Activated CD8-positive, alpha-beta T cell treated with anti-CD3 and anti-CD28 coated beads, Interleukin-2, amount 10 ng/mL, durations not matched to agents 7 days and 5 days (primary cell): ENCODE measurements at regions not wholly inside any gene's neighbourhood (a gene's known extent, or its start where the extent isn't known, plus 50 kb on each side); places are given as distances from the start of the nearest gene placed in this dataset.

Experiments
- ATAC-seq: fragments of 150-1000 bp; cut with Tn5 transposase; one replicate; pipeline ENCODE4 v1.10.0; 2021; ENCODE audit warnings: moderate library complexity
- CTCF ChIA-PET: fragments of 350-600 bp; sonication (Branson Sonifier 250); formaldehyde crosslinking; loops from one replicate; lab custom pipeline; 2021; ENCODE audit warnings: antibody characterized with exemption; lab: Charles Lee
- POLR2A ChIA-PET: fragments of 350-600 bp; sonication (Branson Sonifier 250); formaldehyde crosslinking; loops from one replicate; lab custom pipeline; 2021; ENCODE audit warnings: antibody characterized with exemption; lab: Charles Lee
- DNase-seq: peaks from one replicate; pipeline ENCODE4 v3.0.0-alpha.2; 2020
- H3K27ac Mint-ChIP-seq: one replicate; pipeline ENCODE4 v1.8.0; 2021; ENCODE audit warnings: mild to moderate bottlenecking, mixed read lengths
- H3K27me3 Mint-ChIP-seq: one replicate; pipeline ENCODE4 v1.8.0; 2021; ENCODE audit warnings: low read depth, mixed read lengths
- H3K36me3 Mint-ChIP-seq: one replicate; pipeline ENCODE4 v1.8.0; 2021; ENCODE audit warnings: low read depth, mixed read lengths
- H3K4me1 Mint-ChIP-seq: one replicate; pipeline ENCODE4 v1.8.0; 2021; ENCODE audit warnings: low read depth, mixed read lengths
- H3K4me3 Mint-ChIP-seq: one replicate; pipeline ENCODE4 v1.8.0; 2021; ENCODE audit warnings: mild to moderate bottlenecking, mixed read lengths
- H3K9me3 Mint-ChIP-seq: one replicate; pipeline ENCODE4 v1.8.0; 2022; ENCODE audit warnings: mixed read lengths; ENCODE audit not compliant: insufficient read depth

DNA sequence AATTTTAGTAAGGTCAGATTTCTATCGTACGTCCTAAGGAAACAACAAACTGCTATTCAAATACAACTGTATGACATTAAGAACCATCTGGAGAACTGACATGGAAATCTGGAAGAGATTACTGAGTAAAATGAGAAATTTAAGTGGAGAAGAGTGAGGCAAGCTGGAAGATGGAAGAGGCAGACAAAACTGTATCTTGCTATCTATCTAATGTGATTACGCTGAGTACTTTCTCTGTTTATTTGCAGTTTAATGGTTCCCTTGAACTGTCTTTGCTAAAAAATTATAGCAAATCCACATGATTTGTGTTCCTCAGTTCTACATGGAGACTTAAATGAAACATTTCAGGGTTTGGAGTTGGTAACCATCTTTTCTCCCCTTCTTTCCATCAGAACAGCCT, 927.1 kb upstream of the MBL2 start:
- POLR2A ChIA-PET: no interaction called here
- ATAC-seq: no peak
- no peak for DNase-seq
- CTCF ChIA-PET: no interaction called here
- Mint-ChIP-seq H3K36me3 (no peaks in the 10 kb centered on the region), H3K4me1 (no peaks in the 10 kb centered on the region), H3K9me3 (no peaks in the 10 kb centered on the region), H3K27me3 (no peaks in the 10 kb centered on the region), H3K4me3 (no peak overlapping the region), H3K27ac (no peak overlapping the region)

DNA sequence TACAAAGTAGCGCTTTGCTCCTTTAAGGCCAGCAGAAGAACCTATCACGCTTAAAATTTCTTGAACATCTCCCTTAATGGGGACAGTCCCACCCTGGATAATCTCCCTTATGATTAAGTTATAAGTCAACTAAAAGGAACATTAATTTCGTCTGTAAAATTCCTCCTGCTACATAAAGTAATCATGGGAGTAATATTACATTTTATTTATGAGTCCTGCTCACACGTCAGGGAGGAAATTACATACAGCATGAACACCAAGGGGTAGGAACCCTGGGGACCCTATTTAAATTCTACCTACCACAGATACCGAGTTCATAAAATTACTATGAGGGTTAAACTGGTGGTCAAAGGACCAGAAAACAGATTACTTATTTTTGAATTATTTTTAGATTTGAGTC, 926.6 kb upstream of the MBL2 start:
- no peaks in the 10 kb centered on the region for H3K4me1 Mint-ChIP-seq
- CTCF ChIA-PET: no interaction called here

GRCh38 chr10:53697038-53697437, 924.5 kb upstream of the MBL2 start:
- DNase-seq (no peak), ATAC-seq (no peak)
- H3K9me3 Mint-ChIP-seq: peaks cover 6% of the 10 kb centered on the region
- H3K4me3 Mint-ChIP-seq: no peak overlapping the region
- no peaks in the 10 kb centered on the region for H3K27me3 Mint-ChIP-seq
- ChIA-PET CTCF (no interaction called here), POLR2A (no interaction called here)
- H3K27ac Mint-ChIP-seq: no peak overlapping the region
- no peaks in the 10 kb centered on the region for H3K36me3 Mint-ChIP-seq
- no peaks in the 10 kb centered on the region for H3K4me1 Mint-ChIP-seq

More for the DNA sequence above, 926.6 kb upstream of the MBL2 start:
- POLR2A ChIA-PET: no interaction called here
- H3K4me3 Mint-ChIP-seq: no peak overlapping the region
- H3K27ac Mint-ChIP-seq: no peak overlapping the region
- H3K36me3 Mint-ChIP-seq: no peaks in the 10 kb centered on the region
- ATAC-seq: no peak
- H3K27me3 Mint-ChIP-seq: no peaks in the 10 kb centered on the region
- DNase-seq: no peak
- no peaks in the 10 kb centered on the region for H3K9me3 Mint-ChIP-seq

GRCh38 chr10:53690524-53691240, 918.1 kb upstream of the MBL2 start:
- no peaks in the 10 kb centered on the region for H3K36me3 Mint-ChIP-seq
- ATAC-seq: no peak
- no peak for DNase-seq
- peaks cover 10% of the 10 kb centered on the region for H3K9me3 Mint-ChIP-seq
- no peaks in the 10 kb centered on the region for H3K27me3 Mint-ChIP-seq
- no peak overlapping the region for H3K4me3 Mint-ChIP-seq
- H3K4me1 Mint-ChIP-seq: no peaks in the 10 kb centered on the region
- no peak overlapping the region for H3K27ac Mint-ChIP-seq
- POLR2A ChIA-PET: no interaction called here
- CTCF ChIA-PET: no interaction called here

DNA sequence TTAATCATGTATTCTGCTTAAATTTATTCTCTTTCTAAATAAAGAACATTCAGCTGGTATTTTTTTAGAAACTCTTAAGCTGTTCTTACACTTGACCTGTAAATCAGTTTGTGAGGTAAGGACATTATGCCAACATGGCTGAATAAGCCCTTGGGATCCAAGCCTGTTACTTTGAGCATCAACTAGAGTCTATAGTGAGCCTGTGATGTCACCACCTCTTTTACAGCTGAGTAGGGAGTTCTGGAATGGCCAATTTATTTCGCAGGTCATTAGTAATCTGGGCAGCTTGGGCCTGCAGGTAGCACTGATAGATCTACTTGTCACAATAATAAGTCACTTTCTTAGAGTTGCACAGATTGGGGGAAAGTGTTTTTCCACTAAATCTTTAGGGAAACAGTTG, 915.2 kb upstream of the MBL2 start:
- CTCF ChIA-PET: no interaction called here
- Mint-ChIP-seq H3K4me3 (no peak overlapping the region), H3K27me3 (no peaks in the 10 kb centered on the region), H3K9me3 (peaks cover 10% of the 10 kb centered on the region), H3K27ac (no peak overlapping the region), H3K4me1 (no peaks in the 10 kb centered on the region), H3K36me3 (no peaks in the 10 kb centered on the region)
- ATAC-seq (no peak), DNase-seq (no peak)
- POLR2A ChIA-PET: no interaction called here

GRCh38 chr10:53682885-53683284, 910.3 kb upstream of the MBL2 start:
- CTCF ChIA-PET: no interaction called here
- H3K4me3 Mint-ChIP-seq: no peak overlapping the region
- ATAC-seq (no peak), DNase-seq (no peak)
- H3K27ac Mint-ChIP-seq: no peak overlapping the region
- no peaks in the 10 kb centered on the region for H3K36me3 Mint-ChIP-seq
- no peaks in the 10 kb centered on the region for H3K27me3 Mint-ChIP-seq
- POLR2A ChIA-PET: no interaction called here
- H3K9me3 Mint-ChIP-seq: peaks cover 6% of the 10 kb centered on the region
- H3K4me1 Mint-ChIP-seq: no peaks in the 10 kb centered on the region

GRCh38 chr10:53682458-53682857, 909.9 kb upstream of the MBL2 start:
- no peak overlapping the region for H3K27ac Mint-ChIP-seq
- H3K4me1 Mint-ChIP-seq: no peaks in the 10 kb centered on the region
- ChIA-PET CTCF (no interaction called here), POLR2A (no interaction called here)
- H3K4me3 Mint-ChIP-seq: no peak overlapping the region
- H3K27me3 Mint-ChIP-seq: no peaks in the 10 kb centered on the region
- peaks cover 6% of the 10 kb centered on the region for H3K9me3 Mint-ChIP-seq
- no peak for DNase-seq
- H3K36me3 Mint-ChIP-seq: no peaks in the 10 kb centered on the region
- no peak for ATAC-seq

- no peak overlapping the region for H3K27ac Mint-ChIP-seq
- ATAC-seq: no peak
Observed at GRCh38 chr10:53679666-53680065, 907.1 kb upstream of the MBL2 start.

GRCh38 chr10:53675177-53675576, 902.6 kb upstream of the MBL2 start:
- CTCF ChIA-PET: no interaction called here
- no peak for DNase-seq
- no peak for ATAC-seq
- no peaks in the 10 kb centered on the region for H3K4me1 Mint-ChIP-seq
- H3K27me3 Mint-ChIP-seq: no peaks in the 10 kb centered on the region
- peaks cover 3% of the 10 kb centered on the region for H3K9me3 Mint-ChIP-seq
- no peak overlapping the region for H3K4me3 Mint-ChIP-seq
- POLR2A ChIA-PET: no interaction called here
- no peak overlapping the region for H3K27ac Mint-ChIP-seq
- no peaks in the 10 kb centered on the region for H3K36me3 Mint-ChIP-seq

More at GRCh38 chr10:53679666-53680065, 907.1 kb upstream of the MBL2 start:
- ChIA-PET CTCF (no interaction called here), POLR2A (no interaction called here)
- Mint-ChIP-seq H3K9me3 (peaks cover 6% of the 10 kb centered on the region), H3K4me3 (no peak overlapping the region), H3K27me3 (no peaks in the 10 kb centered on the region), H3K4me1 (no peaks in the 10 kb centered on the region), H3K36me3 (no peaks in the 10 kb centered on the region)
- DNase-seq: no peak

DNA sequence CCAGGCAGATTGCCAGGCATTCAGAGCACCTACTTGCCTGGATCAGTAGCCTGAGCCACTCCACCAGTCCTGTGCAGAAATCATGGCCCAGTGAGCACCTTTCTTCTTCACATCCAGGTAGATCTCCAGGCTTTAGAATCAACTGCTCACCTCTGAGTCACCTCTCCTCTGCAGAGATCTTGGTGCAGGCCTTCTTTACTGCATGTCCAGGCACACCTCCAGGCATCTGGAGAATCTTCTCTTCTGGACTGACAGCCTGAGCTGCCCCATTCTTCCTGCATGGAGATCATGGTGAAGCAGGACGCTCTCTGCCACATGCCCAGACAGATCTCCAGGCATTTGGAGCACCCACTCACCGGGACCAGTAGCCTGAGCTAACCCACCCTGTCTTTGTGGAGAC, 894.5 kb upstream of the MBL2 start:
- CTCF ChIA-PET: no interaction called here
- Mint-ChIP-seq H3K27me3 (no peaks in the 10 kb centered on the region), H3K4me3 (no peak overlapping the region), H3K9me3 (peaks cover 10% of the 10 kb centered on the region), H3K27ac (no peak overlapping the region), H3K4me1 (no peaks in the 10 kb centered on the region), H3K36me3 (no peaks in the 10 kb centered on the region)
- no peak for DNase-seq
- POLR2A ChIA-PET: no interaction called here
- no peak for ATAC-seq

DNA sequence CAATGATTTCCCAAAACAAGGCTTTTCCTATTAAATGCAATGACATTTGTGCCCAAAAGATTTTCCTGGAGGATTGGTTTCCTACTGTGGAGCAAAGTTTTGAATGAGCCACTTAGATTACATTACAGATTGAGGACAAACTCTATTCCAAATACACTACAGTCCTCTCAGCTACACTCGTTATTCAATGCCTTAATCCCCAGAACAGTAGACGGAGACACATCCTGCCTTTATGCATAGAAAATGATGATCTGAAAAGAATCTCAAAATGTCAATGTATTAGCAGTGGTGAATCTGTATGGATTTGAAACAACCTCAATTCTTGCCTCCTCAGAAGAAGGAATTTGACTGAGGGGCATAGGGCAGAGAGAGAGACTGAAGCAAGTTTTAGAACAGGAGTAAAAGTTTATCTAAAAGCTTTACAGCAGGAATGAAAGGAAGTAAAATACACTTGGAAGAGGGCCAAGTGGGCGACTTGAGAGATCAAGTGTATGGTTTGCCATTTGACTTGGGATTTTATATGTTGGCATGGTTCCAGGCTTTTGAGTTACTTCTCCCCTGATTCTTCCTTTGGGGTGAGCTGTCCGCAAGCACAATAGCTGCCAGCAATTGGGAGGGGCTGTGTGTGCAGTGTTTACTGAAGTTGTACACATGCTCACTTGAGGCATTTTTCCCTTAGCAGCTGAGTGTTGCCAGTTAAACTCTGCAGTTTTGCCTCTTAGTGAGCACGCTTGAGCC, 891.9 kb upstream of the MBL2 start:
- CTCF ChIA-PET: no interaction called here
- Mint-ChIP-seq H3K36me3 (no peaks in the 10 kb centered on the region), H3K9me3 (peaks cover 7% of the 10 kb centered on the region), H3K27me3 (no peaks in the 10 kb centered on the region), H3K4me1 (no peaks in the 10 kb centered on the region), H3K4me3 (no peak overlapping the region), H3K27ac (no peak overlapping the region)
- DNase-seq (no peak), ATAC-seq (no peak)
- POLR2A ChIA-PET: no interaction called here

DNA sequence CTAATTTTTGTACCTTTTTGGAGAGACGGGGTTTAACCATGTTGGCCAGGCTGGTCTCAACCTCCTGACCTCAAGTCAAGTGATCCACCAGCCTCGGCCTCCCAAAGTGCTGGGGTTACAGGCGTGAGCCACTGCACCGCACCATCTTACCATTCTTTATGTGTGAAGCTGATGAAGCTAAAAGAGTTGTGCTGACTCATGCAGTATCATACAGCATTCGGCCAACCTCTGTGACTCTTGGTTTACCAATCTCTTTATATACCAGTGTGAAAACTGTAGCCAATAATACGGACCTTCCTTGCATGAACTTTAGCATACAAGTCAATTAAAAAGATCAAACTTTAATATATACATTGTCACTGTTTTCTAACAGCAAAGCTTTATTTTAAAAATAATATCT, 878.2 kb upstream of the MBL2 start:
- no peak for DNase-seq
- POLR2A ChIA-PET: no interaction called here
- CTCF ChIA-PET: no interaction called here

More for the DNA sequence above, 878.2 kb upstream of the MBL2 start:
- H3K4me1 Mint-ChIP-seq: no peaks in the 10 kb centered on the region
- no peak for ATAC-seq
- H3K36me3 Mint-ChIP-seq: no peaks in the 10 kb centered on the region
- no peak overlapping the region for H3K27ac Mint-ChIP-seq
- no peak overlapping the region for H3K4me3 Mint-ChIP-seq
- peaks cover 4% of the 10 kb centered on the region for H3K9me3 Mint-ChIP-seq
- H3K27me3 Mint-ChIP-seq: no peaks in the 10 kb centered on the region
